ENCODE measurements at regions not wholly inside any gene's neighbourhood (a gene's known extent, or its start where the extent isn't known, plus 50 kb on each side); places are given as distances from the start of the nearest gene placed in this dataset.

DNA sequence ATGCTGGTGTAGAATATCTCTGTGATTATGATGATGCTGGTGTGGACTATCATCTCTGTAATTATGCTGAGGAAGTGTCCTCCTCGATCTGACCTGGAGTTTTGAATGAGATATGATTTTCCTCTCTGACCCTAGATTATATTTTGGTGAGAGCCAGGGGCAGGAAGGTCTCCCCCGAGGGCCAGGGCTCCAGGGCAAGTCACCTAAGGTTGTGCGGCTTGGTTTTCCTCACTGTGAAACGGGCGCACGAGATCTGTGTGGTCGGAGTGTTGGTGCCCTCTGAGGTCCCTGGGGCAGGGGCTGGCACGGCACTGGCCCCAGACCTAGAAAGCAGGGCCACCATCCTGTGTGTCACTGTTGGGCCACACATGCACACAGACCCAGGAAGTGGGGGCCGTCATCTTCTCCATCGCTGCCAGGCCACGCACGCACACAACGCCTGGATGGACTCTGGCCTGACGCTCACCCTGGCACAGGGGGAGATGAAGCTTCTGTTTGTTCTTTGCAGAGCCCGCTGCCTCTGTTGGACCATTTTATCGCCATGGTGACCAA, 67.7 kb upstream of the ZNF469 start:
- TF ChIP-seq SUZ12 (IDR thresholded peaks at IDR 0.05) (no peak), FOXK2 (IDR thresholded peaks at IDR 0.05) (no peak), BHLHE40 (IDR thresholded peaks at IDR 0.05; ENCODE audit: borderline replicate concordance) (no peak), HDGF (IDR thresholded peaks at IDR 0.05; ENCODE audit: borderline replicate concordance) (no peak), NFRKB (IDR thresholded peaks at IDR 0.05) (no peak)
